ENCODE measurements at regions not wholly inside any gene's neighbourhood (a gene's known extent, or its start where the extent isn't known, plus 50 kb on each side); places are given as distances from the start of the nearest gene placed in this dataset.

DNA sequence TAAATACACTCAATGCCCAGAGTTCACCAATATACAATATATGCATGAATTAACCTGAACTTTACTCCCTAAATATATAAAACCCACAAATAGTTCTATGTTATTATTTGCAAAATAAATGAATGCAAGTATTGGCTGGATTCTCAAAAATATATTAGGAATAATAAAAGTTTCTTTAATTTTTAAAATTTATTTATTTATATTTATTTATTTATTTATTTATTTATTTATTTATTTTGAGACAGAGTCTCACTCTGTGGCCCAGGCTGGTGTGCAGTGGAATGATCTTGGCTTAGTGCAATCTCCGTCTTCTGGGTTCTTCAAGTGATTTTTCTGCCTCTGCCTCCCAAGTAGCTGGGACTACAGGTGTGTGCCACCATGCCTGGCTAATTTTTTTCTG lies 88.7 kb upstream of the TMEFF2 start:
- H3K27me3 Mint-ChIP-seq (ENCODE audit: low read depth): no peaks in the 10 kb centered on the region
- peaks cover 5% of the 10 kb centered on the region for H3K9me3 Mint-ChIP-seq
- DNase-seq (ENCODE audit: low spot score) (no peak), ATAC-seq (no peak)
- ChIA-PET CTCF (no interaction called here), POLR2A (no interaction called here)
- H3K27ac Mint-ChIP-seq: no peak overlapping the region
- H3K4me3 Mint-ChIP-seq: no peak overlapping the region
- TF ChIP-seq FOXJ3 (CRISPR knock-in tag; IDR thresholded peaks at IDR 0.05; ENCODE audit: borderline replicate concordance) (no peak), HMGA2 (CRISPR knock-in tag; IDR thresholded peaks at IDR 0.05) (peak; percentile 83; the same call in 1 of the 2 replicates)
- no peaks in the 10 kb centered on the region for H3K4me1 Mint-ChIP-seq
- no peaks in the 10 kb centered on the region for H3K36me3 Mint-ChIP-seq

DNA sequence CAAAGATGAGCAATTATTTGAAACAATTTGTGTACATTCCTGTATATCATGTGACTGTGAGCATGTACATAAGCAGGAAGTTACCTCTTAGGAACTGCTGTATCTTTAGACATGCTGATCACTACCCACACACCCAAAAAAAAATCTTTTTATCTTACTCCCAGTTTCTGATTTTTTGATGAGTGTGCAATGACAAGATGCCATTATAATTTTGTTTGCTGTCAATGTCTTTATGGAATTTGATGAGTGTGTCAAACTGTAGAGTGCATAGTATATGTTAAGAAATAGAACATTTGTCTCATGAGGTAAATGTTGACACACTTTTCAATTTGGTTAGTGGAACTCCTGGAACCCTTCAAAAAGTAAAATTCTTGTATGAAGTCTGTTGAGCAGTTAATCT lies 84.0 kb upstream of the TMEFF2 start:
- no peak overlapping the region for H3K27ac Mint-ChIP-seq
- no peak for DNase-seq (ENCODE audit: low spot score)
- H3K36me3 Mint-ChIP-seq: peaks cover 20% of the 10 kb centered on the region
- no peak for ATAC-seq
- H3K9me3 Mint-ChIP-seq: peaks cover 29% of the 10 kb centered on the region
- peaks cover 8% of the 10 kb centered on the region for H3K4me1 Mint-ChIP-seq
- H3K4me3 Mint-ChIP-seq: no peak overlapping the region
- TF ChIP-seq, protein P1, sequence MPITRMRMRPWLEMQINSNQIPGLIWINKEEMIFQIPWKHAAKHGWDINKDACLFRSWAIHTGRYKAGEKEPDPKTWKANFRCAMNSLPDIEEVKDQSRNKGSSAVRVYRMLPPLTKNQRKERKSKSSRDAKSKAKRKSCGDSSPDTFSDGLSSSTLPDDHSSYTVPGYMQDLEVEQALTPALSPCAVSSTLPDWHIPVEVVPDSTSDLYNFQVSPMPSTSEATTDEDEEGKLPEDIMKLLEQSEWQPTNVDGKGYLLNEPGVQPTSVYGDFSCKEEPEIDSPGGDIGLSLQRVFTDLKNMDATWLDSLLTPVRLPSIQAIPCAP (CRISPR knock-in tag; IDR thresholded peaks at IDR 0.05): no peak
- TF ChIP-seq, protein P2, sequence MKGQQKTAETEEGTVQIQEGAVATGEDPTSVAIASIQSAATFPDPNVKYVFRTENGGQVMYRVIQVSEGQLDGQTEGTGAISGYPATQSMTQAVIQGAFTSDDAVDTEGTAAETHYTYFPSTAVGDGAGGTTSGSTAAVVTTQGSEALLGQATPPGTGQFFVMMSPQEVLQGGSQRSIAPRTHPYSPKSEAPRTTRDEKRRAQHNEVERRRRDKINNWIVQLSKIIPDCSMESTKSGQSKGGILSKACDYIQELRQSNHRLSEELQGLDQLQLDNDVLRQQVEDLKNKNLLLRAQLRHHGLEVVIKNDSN (CRISPR knock-in tag; IDR thresholded peaks at IDR 0.05): no peak
- TF ChIP-seq FOXK1 (CRISPR knock-in tag; IDR thresholded peaks at IDR 0.05) (no peak), PRRX2 (CRISPR knock-in tag; IDR thresholded peaks at IDR 0.05) (no peak), FOXP1 (CRISPR knock-in tag; IDR thresholded peaks at IDR 0.05; ENCODE audit: borderline replicate concordance) (no peak), MYBL2 (CRISPR knock-in tag; IDR thresholded peaks at IDR 0.05) (no peak), ESRRA (CRISPR knock-in tag; IDR thresholded peaks at IDR 0.05; ENCODE audit: borderline replicate concordance) (no peak), ELF4 (CRISPR knock-in tag; IDR thresholded peaks at IDR 0.05; ENCODE audit: low read depth) (no peak), NFATC4 (CRISPR knock-in tag; IDR thresholded peaks at IDR 0.05) (no peak), MXD4 (CRISPR knock-in tag; IDR thresholded peaks at IDR 0.05; ENCODE audit: borderline replicate concordance) (no peak), OVOL2 (CRISPR knock-in tag; IDR thresholded peaks at IDR 0.05; ENCODE audit: borderline replicate concordance) (no peak)
- TF ChIP-seq, protein P3, sequence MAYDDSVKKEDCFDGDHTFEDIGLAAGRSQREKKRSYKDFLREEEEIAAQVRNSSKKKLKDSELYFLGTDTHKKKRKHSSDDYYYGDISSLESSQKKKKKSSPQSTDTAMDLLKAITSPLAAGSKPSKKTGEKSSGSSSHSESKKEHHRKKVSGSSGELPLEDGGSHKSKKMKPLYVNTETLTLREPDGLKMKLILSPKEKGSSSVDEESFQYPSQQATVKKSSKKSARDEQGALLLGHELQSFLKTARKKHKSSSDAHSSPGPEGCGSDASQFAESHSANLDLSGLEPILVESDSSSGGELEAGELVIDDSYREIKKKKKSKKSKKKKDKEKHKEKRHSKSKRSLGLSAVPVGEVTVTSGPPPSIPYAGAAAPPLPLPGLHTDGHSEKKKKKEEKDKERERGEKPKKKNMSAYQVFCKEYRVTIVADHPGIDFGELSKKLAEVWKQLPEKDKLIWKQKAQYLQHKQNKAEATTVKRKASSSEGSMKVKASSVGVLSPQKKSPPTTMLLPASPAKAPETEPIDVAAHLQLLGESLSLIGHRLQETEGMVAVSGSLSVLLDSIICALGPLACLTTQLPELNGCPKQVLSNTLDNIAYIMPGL (CRISPR knock-in tag; IDR thresholded peaks at IDR 0.05): no peak
- TF ChIP-seq, protein P4, sequence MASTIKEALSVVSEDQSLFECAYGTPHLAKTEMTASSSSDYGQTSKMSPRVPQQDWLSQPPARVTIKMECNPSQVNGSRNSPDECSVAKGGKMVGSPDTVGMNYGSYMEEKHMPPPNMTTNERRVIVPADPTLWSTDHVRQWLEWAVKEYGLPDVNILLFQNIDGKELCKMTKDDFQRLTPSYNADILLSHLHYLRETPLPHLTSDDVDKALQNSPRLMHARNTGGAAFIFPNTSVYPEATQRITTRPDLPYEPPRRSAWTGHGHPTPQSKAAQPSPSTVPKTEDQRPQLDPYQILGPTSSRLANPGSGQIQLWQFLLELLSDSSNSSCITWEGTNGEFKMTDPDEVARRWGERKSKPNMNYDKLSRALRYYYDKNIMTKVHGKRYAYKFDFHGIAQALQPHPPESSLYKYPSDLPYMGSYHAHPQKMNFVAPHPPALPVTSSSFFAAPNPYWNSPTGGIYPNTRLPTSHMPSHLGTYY (CRISPR knock-in tag; IDR thresholded peaks at IDR 0.05): no peak
- ChIA-PET CTCF (no interaction called here), POLR2A (no interaction called here)
- H3K27me3 Mint-ChIP-seq (ENCODE audit: low read depth): no peaks in the 10 kb centered on the region; the same call in 1 of the 2 replicates

DNA sequence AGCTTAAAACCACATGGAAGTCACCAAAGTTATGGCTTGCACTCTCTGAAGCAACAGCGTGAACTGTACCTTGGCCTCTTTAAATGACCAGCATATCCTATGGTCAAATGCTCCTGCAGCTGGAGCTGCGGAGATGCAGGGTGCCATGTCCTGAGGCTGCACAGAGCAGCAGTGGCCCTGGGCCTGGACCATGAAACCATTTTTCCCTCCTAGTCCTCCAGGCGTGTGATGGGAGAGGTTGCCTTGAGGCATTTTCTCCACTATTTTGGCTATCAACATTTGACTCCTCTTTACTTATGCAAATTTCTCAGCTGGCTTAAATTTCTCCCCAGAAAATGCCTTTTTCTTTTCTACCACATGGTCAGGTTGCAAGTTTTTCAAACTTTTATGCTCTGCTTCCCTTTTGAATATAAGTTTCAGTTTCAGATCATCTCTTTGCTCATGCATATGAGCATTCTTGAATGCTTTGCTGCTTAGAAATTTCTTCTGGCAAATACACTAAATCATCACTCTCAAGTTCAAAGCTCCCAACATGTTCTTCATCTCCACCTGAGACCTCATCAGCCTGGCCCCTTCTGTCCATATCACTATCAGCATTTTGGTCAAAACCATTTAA lies 82.9 kb upstream of the TMEFF2 start:
- ChIA-PET CTCF (no interaction called here), POLR2A (no interaction called here)
- DNase-seq (ENCODE audit: low spot score): no peak
- Mint-ChIP-seq H3K4me1 (peaks cover 8% of the 10 kb centered on the region), H3K9me3 (peaks cover 29% of the 10 kb centered on the region), H3K27ac (no peak overlapping the region), H3K4me3 (no peak overlapping the region), H3K27me3 (ENCODE audit: low read depth) (no peaks in the 10 kb centered on the region; the same call in 1 of the 2 replicates), H3K36me3 (peaks cover 20% of the 10 kb centered on the region)
- ATAC-seq: no peak
- TF ChIP-seq PRRX2 (CRISPR knock-in tag; IDR thresholded peaks at IDR 0.05) (no peak), FOXK1 (CRISPR knock-in tag; IDR thresholded peaks at IDR 0.05) (no peak), ZNF396 (CRISPR knock-in tag; IDR thresholded peaks at IDR 0.05; ENCODE audit: borderline replicate concordance) (no peak)
- TF ChIP-seq, protein P5, sequence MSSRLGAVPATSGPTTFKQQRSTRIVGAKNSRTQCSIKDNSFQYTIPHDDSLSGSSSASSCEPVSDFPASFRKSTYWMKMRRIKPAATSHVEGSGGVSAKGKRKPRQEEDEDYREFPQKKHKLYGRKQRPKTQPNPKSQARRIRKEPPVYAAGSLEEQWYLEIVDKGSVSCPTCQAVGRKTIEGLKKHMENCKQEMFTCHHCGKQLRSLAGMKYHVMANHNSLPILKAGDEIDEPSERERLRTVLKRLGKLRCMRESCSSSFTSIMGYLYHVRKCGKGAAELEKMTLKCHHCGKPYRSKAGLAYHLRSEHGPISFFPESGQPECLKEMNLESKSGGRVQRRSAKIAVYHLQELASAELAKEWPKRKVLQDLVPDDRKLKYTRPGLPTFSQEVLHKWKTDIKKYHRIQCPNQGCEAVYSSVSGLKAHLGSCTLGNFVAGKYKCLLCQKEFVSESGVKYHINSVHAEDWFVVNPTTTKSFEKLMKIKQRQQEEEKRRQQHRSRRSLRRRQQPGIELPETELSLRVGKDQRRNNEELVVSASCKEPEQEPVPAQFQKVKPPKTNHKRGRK (CRISPR knock-in tag; IDR thresholded peaks at IDR 0.05; ENCODE audit: borderline replicate concordance): no peak
- TF ChIP-seq, protein P3 (CRISPR knock-in tag; IDR thresholded peaks at IDR 0.05): no peak

All from WTC11 (cell line).